Left ventricle myocardium superior (tissue), 1 donor: ENCODE measurements at regions not wholly inside any gene's neighbourhood (a gene's known extent, or its start where the extent isn't known, plus 50 kb on each side); places are given as distances from the start of the nearest gene placed in this dataset.
"Not testable (repeated sequence)": the region's sequence is repeated elsewhere in the genome, so short reads cannot be mapped to it uniquely, and the experiment has no call there.

Source experiments
- ATAC-seq: fragments of 200-7000 bp; cut with Tn5 transposase; one replicate; pipeline ENCODE4 v1.9.1; 2020; ENCODE audit warnings: mild to moderate bottlenecking, moderate library complexity
- DNase-seq: peaks from one replicate; pipeline ENCODE4 v3.0.0-alpha.2; 2020
- intact Hi-C: fragments of 100-400 bp; cut with micrococcal nuclease; formaldehyde crosslinking; loops from one replicate; pipeline ENCODE4 v1.11.0; 2022
- donor health status: DM: no; HTN: yes; CAD: no; lungs with severe emphysema.

- no peak for DNase-seq
- intact Hi-C loops, result no loop called here
- ATAC-seq, result no peak
Observed at GRCh38 chr15:96837241-96837970, 506.9 kb downstream of the NR2F2 start.

GRCh38 chr15:96838081-96838480 lies 507.6 kb downstream of the NR2F2 start:
- intact Hi-C loops, result no loop called here
- ATAC-seq (no peak), DNase-seq (no peak)

- ATAC-seq (no peak), DNase-seq (no peak)
- intact Hi-C loops, result no loop called here
Observed at GRCh38 chr15:96849271-96849900, 518.9 kb downstream of the NR2F2 start.

GRCh38 chr15:96851613-96852012 lies 521.1 kb downstream of the NR2F2 start:
- ATAC-seq (no peak), DNase-seq (no peak)
- intact Hi-C loops, result no loop called here

GRCh38 chr15:96858694-96859093 lies 528.2 kb downstream of the NR2F2 start:
- intact Hi-C loops, result no loop called here
- no peak for ATAC-seq
- DNase-seq, result no peak

- ATAC-seq, result no peak
Observed at GRCh38 chr15:96860741-96861140, 530.2 kb downstream of the NR2F2 start.

GRCh38 chr15:96867992-96868391 lies 537.5 kb downstream of the NR2F2 start:
- no peak for DNase-seq
- no peak for ATAC-seq
- intact Hi-C loops, result no loop called here

More at GRCh38 chr15:96860741-96861140, 530.2 kb downstream of the NR2F2 start:
- intact Hi-C loops, result no loop called here
- DNase-seq, result no peak

- DNase-seq (no peak), ATAC-seq (no peak)
- intact Hi-C loops, result no loop called here
Observed at GRCh38 chr15:96869122-96869521, 538.6 kb downstream of the NR2F2 start.

- DNase-seq, result no peak
- intact Hi-C loops, result no loop called here
- no peak for ATAC-seq
Observed at GRCh38 chr15:96869790-96870189, 539.3 kb downstream of the NR2F2 start.

- no peak for ATAC-seq
Observed at GRCh38 chr15:96870580-96870979, 540.1 kb downstream of the NR2F2 start.

GRCh38 chr15:96877442-96877841 lies 546.9 kb downstream of the NR2F2 start:
- ATAC-seq, intact Hi-C loops, DNase-seq: not testable (repeated sequence)

More at GRCh38 chr15:96870580-96870979, 540.1 kb downstream of the NR2F2 start:
- DNase-seq, result no peak
- intact Hi-C loops, result no loop called here

- intact Hi-C loops, result no loop called here
- ATAC-seq, result no peak
Observed at GRCh38 chr15:96878129-96878528, 547.6 kb downstream of the NR2F2 start.

GRCh38 chr15:96882121-96882772 lies 551.7 kb downstream of the NR2F2 start:
- intact Hi-C loops, result no loop called here
- ATAC-seq, result no peak

More at GRCh38 chr15:96878129-96878528, 547.6 kb downstream of the NR2F2 start:
- DNase-seq, result no peak

GRCh38 chr15:96887730-96888129 lies 557.2 kb downstream of the NR2F2 start:
- no peak for ATAC-seq
- no peak for DNase-seq
- intact Hi-C loops, result no loop called here

More at GRCh38 chr15:96882121-96882772, 551.7 kb downstream of the NR2F2 start:
- no peak for DNase-seq

- no peak for ATAC-seq
- DNase-seq, result no peak
- intact Hi-C loops, result no loop called here
Observed at GRCh38 chr15:96888764-96889163, 558.3 kb downstream of the NR2F2 start.

GRCh38 chr15:96889734-96890480 lies 559.4 kb downstream of the NR2F2 start:
- ATAC-seq, result no peak
- DNase-seq, result no peak
- intact Hi-C loops, result no loop called here

GRCh38 chr15:96891046-96891445 lies 560.5 kb downstream of the NR2F2 start:
- no peak for DNase-seq
- no peak for ATAC-seq
- intact Hi-C loops, result no loop called here

- DNase-seq (no peak), ATAC-seq (no peak)
- intact Hi-C loops, result no loop called here
Observed at GRCh38 chr15:96893159-96893906, 562.8 kb downstream of the NR2F2 start.

- no peak for ATAC-seq
- intact Hi-C loops, result no loop called here
- DNase-seq, result no peak
Observed at GRCh38 chr15:96894659-96895058, 564.2 kb downstream of the NR2F2 start.
